ENCODE measurements at regions not wholly inside any gene's neighbourhood (a gene's known extent, or its start where the extent isn't known, plus 50 kb on each side); places are given as distances from the start of the nearest gene placed in this dataset.
A peak's percentile ranks its signal among the peaks of the same experiment; 100 is the strongest.

- no peak for DNase-seq
These were observed 724.5 kb downstream of the SLITRK6 start for GRCh38 chr13:85074543-85075313.

- no peak for DNase-seq
These were observed 731.0 kb downstream of the SLITRK6 start for GRCh38 chr13:85068231-85068630.

- DNase-seq = no peak
These were observed 759.0 kb downstream of the SLITRK6 start for GRCh38 chr13:85040215-85040614.

- DNase-seq = no peak
These were observed 767.4 kb downstream of the SLITRK6 start for GRCh38 chr13:85031771-85032170.

GRCh38 chr13:85028035-85028434 is 771.2 kb downstream of the SLITRK6 start:
- no peak for DNase-seq

- no peak for DNase-seq
These were observed 780.1 kb downstream of the SLITRK6 start for GRCh38 chr13:85019121-85019520.

GRCh38 chr13:85013006-85013405 is 786.2 kb downstream of the SLITRK6 start:
- DNase-seq = peak; percentile 7

GRCh38 chr13:85009447-85009846 is 789.8 kb downstream of the SLITRK6 start:
- DNase-seq = no peak

- no peak for DNase-seq
These were observed 800.0 kb downstream of the SLITRK6 start for GRCh38 chr13:84999252-84999651.

GRCh38 chr13:84998681-84999080 is 800.5 kb downstream of the SLITRK6 start:
- DNase-seq = no peak

GRCh38 chr13:84997858-84998257 is 801.4 kb downstream of the SLITRK6 start:
- no peak for DNase-seq

GRCh38 chr13:84994582-84994981 is 804.6 kb downstream of the SLITRK6 start:
- DNase-seq = no peak

- DNase-seq = no peak
These were observed 813.4 kb downstream of the SLITRK6 start for GRCh38 chr13:84985860-84986259.

GRCh38 chr13:84983321-84983720 is 815.9 kb downstream of the SLITRK6 start:
- DNase-seq = no peak

GRCh38 chr13:84980571-84980970 is 818.6 kb downstream of the SLITRK6 start:
- no peak for DNase-seq

- DNase-seq = no peak
These were observed 820.4 kb downstream of the SLITRK6 start for GRCh38 chr13:84978851-84979250.

- DNase-seq = no peak
These were observed 825.6 kb downstream of the SLITRK6 start for GRCh38 chr13:84973661-84974060.

- no peak for DNase-seq
These were observed 826.3 kb downstream of the SLITRK6 start for GRCh38 chr13:84972907-84973306.

- no peak for DNase-seq
These were observed 836.4 kb downstream of the SLITRK6 start for GRCh38 chr13:84962849-84963248.

- DNase-seq = no peak
These were observed 837.0 kb downstream of the SLITRK6 start for GRCh38 chr13:84962141-84962750.

- no peak for DNase-seq
These were observed 838.2 kb downstream of the SLITRK6 start for GRCh38 chr13:84961023-84961422.

- no peak for DNase-seq
These were observed 839.4 kb downstream of the SLITRK6 start for GRCh38 chr13:84959818-84960217.

- DNase-seq = no peak
These were observed 844.6 kb downstream of the SLITRK6 start for GRCh38 chr13:84954636-84955035.

GRCh38 chr13:84951128-84951527 is 848.1 kb downstream of the SLITRK6 start:
- DNase-seq = no peak

Measured in fibroblast of skin of back (primary cell).